Panc1 (cell line): ENCODE measurements at regions not wholly inside any gene's neighbourhood (a gene's known extent, or its start where the extent isn't known, plus 50 kb on each side); places are given as distances from the start of the nearest gene placed in this dataset.
A peak's percentile ranks its signal among the peaks of the same experiment; 100 is the strongest.

Source experiments
- ATAC-seq: fragments of 200-7000 bp; cut with Tn5 transposase; 2 replicates; pipeline ENCODE4 v1.9.1; 2020; ENCODE audit warnings: mild to moderate bottlenecking, moderate library complexity
- BruUV-seq: library from RNA; stranded (reverse); fragments of 400-500 nt; replicated peaks from 2 replicates; lab custom pipeline; 2021; lab: Mats Ljungman, UMichigan
- CTCF ChIA-PET: fragments of 300-600 bp; sonication (Branson Sonifier 250); formaldehyde crosslinking; loops from one replicate; lab custom pipeline; 2022; ENCODE audit warnings: antibody characterized with exemption; lab: Charles Lee
- POLR2A ChIA-PET: fragments of 300-600 bp; sonication (Branson Sonifier 250); formaldehyde crosslinking; loops from one replicate; lab custom pipeline; 2022; ENCODE audit warnings: antibody characterized with exemption; lab: Charles Lee
- DNase-seq: peaks from one replicate; pipeline ENCODE4 v3.0.0-alpha.2; 2010; ENCODE audit warnings: low read depth, low spot score
- H3K27ac ChIP-seq: 2 replicates; pipeline ENCODE4 v1.5.1; 2011; ENCODE audit warnings: mild to moderate bottlenecking, low read length, inconsistent platforms
- H3K27me3 ChIP-seq: fragments of 200-500 bp; sonication (Bioruptor generic); 2 replicates; pipeline ENCODE4 v1.6.0; 2014; ENCODE audit warnings: low read length, inconsistent platforms; ENCODE audit not compliant: control insufficient read depth, insufficient read depth
- H3K36me3 ChIP-seq: fragments of 200-500 bp; sonication (Bioruptor generic); 2 replicates; pipeline ENCODE4 v1.5.1; 2014; ENCODE audit warnings: inconsistent platforms, mild to moderate bottlenecking, low read length, moderate library complexity; ENCODE audit not compliant: control insufficient read depth, insufficient read depth
- H3K4me1 ChIP-seq: 2 replicates; pipeline ENCODE4 v1.5.1; 2011; ENCODE audit warnings: inconsistent platforms, mild to moderate bottlenecking, low read length, moderate library complexity; ENCODE audit not compliant: control insufficient read depth, insufficient read depth
- H3K4me3 ChIP-seq, 2 experiments: 2 replicates each; pipeline ENCODE4 v1.5.1; 2011 to 2012; ENCODE audit warnings: low read depth in 2 of 2, low read length in 2 of 2, mild to moderate bottlenecking in 2 of 2, inconsistent platforms in 1 of 2, moderate library complexity in 1 of 2
- H3K9me3 ChIP-seq: fragments of 200-500 bp; sonication (Bioruptor generic); 2 replicates; pipeline ENCODE4 v1.5.1; 2014; ENCODE audit warnings: low read depth, mild to moderate bottlenecking, inconsistent platforms, low read length, moderate library complexity; ENCODE audit not compliant: control insufficient read depth, insufficient read depth
- POLR2AphosphoS5 ChIP-seq: IDR thresholded peaks from 2 replicates; pipeline ENCODE4 v1.6.1; 2012; ENCODE audit warnings: mild to moderate bottlenecking, low read depth, low read length, moderate library complexity
- REST ChIP-seq, 2 experiments: IDR thresholded peaks; 2 replicates each; pipeline ENCODE4 v1.6.1; 2011 to 2012; ENCODE audit warnings: low read depth in 2 of 2, control low read depth in 1 of 2, low read length in 1 of 2, mild to moderate bottlenecking in 1 of 2, moderate library complexity in 1 of 2; ENCODE audit not compliant: insufficient read depth in 1 of 2
- SIN3A ChIP-seq: IDR thresholded peaks from 2 replicates; pipeline ENCODE4 v1.6.1; 2012; ENCODE audit warnings: low read depth, mild to moderate bottlenecking, low read length, moderate library complexity, borderline replicate concordance; ENCODE audit not compliant: insufficient read depth
- TCF7L2 ChIP-seq: IDR thresholded peaks from 2 replicates; pipeline ENCODE4 v1.6.1; 2011; ENCODE audit warnings: mild to moderate bottlenecking, low read depth, low read length, inconsistent platforms
- in situ Hi-C: cut with HindIII; loops from 2 replicates; pipeline ENCODE4 v1.10.0; 2016; ENCODE audit warnings: low sequenced_read_pairs, low pct_unique_long_range_greater_than_20kb
- intact Hi-C: fragments of 100-400 bp; cut with micrococcal nuclease; formaldehyde crosslinking; loops from one replicate; pipeline ENCODE4 v1.10.0; 2022; ENCODE audit not compliant: unreplicated experiment
- TF ChIP-seq, protein P1 (sequence below): fragments of 450-650 bp; IDR thresholded peaks from 2 replicates; pipeline ENCODE4 v1.5.1; 2017; ENCODE audit warnings: mild to moderate bottlenecking

DNA sequence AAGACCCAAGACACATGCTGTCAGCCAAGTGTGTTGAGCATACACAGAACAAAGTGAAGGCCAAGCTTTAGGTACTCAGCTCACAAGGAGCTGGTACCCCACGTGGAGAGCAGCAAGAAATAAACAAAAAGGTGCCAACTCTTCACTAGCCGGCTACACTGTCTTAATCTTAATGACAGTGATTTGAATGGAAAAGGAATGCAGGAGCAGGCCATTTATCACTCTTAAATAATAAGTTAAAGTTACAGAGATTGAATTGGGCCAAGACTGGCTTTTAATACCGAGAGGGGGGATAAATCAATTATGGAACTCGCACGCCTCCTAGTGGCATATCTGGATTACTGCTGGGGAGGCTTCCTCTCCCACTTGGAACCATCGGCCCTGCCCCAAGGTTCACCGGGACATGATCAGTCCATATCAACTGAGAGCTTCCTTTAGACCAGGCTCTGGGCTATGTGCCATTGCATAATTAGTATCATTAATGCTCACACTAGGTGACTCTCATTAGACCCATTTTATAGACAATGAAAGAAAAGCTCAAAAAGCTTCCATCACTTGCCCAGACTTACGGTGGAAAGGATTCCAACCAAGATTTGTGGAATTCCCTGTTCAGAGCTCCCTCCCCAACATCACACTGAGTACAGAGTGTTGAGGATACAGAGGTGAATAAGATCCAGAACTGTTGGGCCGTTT is 94.0 kb downstream of the ACTL7B start:
- DNase-seq (peak; percentile 28), ATAC-seq (peak; percentile 80)
- TF ChIP-seq, protein P1, sequence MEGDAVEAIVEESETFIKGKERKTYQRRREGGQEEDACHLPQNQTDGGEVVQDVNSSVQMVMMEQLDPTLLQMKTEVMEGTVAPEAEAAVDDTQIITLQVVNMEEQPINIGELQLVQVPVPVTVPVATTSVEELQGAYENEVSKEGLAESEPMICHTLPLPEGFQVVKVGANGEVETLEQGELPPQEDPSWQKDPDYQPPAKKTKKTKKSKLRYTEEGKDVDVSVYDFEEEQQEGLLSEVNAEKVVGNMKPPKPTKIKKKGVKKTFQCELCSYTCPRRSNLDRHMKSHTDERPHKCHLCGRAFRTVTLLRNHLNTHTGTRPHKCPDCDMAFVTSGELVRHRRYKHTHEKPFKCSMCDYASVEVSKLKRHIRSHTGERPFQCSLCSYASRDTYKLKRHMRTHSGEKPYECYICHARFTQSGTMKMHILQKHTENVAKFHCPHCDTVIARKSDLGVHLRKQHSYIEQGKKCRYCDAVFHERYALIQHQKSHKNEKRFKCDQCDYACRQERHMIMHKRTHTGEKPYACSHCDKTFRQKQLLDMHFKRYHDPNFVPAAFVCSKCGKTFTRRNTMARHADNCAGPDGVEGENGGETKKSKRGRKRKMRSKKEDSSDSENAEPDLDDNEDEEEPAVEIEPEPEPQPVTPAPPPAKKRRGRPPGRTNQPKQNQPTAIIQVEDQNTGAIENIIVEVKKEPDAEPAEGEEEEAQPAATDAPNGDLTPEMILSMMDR: peak; percentile 87
- no peak for TF ChIP-seq REST (IDR thresholded peaks at IDR 0.05; ENCODE audit: insufficient read depth in 1 of 2, low read depth in 2 of 2, low read length in 1 of 2)
- intact Hi-C loops: no loop called here
- in situ Hi-C loops: no loop called here
- H3K36me3 ChIP-seq: no peaks in the 10 kb centered on the region
- no peak overlapping the region for H3K27ac ChIP-seq
- H3K27me3 ChIP-seq: no peaks in the 10 kb centered on the region
- no TSS peak for BruUV-seq
- POLR2A ChIA-PET: no interaction called here
- no peaks in the 10 kb centered on the region for H3K4me1 ChIP-seq
- CTCF ChIA-PET: no interaction called here
- H3K4me3 ChIP-seq: no peak overlapping the region
- H3K9me3 ChIP-seq: no peaks in the 10 kb centered on the region

DNA sequence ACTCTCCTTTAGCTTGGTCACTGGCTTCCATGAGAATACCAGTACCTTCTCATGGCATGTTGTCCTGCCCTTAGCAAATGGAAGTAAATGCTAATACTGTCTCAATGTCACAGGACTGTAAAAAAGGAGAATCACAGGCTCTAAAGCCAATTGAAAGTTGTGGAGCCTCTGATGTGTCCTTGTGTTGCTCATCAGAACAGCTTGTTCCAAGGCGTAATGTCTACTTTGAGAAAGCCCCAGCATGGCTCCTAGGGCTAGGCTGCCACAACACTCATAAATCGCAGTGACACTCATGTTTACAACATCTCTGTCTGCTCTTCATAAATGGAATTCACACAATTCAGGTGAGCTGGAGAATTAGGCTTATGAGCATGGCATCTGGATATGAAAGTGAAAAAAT is 94.9 kb downstream of the ACTL7B start:
- TF ChIP-seq, protein P1: no peak
- TF ChIP-seq POLR2AphosphoS5: no peak
- Histone ChIP-seq H3K4me3 (no peak overlapping the region), H3K36me3 (no peaks in the 10 kb centered on the region), H3K9me3 (no peaks in the 10 kb centered on the region), H3K27ac (no peak overlapping the region), H3K4me1 (no peaks in the 10 kb centered on the region), H3K27me3 (no peaks in the 10 kb centered on the region)
- BruUV-seq: no TSS peak
- intact Hi-C loops (no loop called here), in situ Hi-C loops (no loop called here)
- no peak for ATAC-seq
- POLR2A ChIA-PET: no interaction called here
- CTCF ChIA-PET: no interaction called here
- DNase-seq: no peak

DNA sequence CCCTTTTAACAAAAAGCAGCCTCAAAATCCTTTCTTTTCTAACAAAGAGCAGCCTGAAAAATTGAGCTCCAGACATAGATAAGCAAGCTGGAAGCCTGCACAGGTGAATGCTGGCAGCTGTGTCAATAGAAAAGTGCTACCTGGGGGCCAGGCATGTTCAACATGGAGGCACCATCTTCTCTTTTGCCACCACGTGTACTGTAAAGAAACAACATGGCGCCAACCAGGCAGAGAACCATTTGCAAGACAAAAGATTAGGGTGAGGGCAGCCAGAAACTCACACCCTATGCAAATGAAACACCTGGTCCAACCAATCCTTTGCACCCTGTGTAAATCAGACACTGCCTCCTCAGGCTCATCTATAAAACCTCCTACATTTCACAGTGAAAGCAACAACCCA is 96.0 kb downstream of the ACTL7B start:
- in situ Hi-C loops: no loop called here

More for the DNA sequence above, 96.0 kb downstream of the ACTL7B start:
- ChIA-PET POLR2A (no interaction called here), CTCF (no interaction called here)
- no peak overlapping the region for H3K4me3 ChIP-seq
- no peaks in the 10 kb centered on the region for H3K36me3 ChIP-seq
- no peak for TF ChIP-seq REST (IDR thresholded peaks at IDR 0.05; ENCODE audit: insufficient read depth in 1 of 2, low read depth in 2 of 2, low read length in 1 of 2)
- no peak for TF ChIP-seq SIN3A
- TF ChIP-seq, protein P1: no peak
- no peak for TF ChIP-seq TCF7L2
- no peak for TF ChIP-seq POLR2AphosphoS5
- intact Hi-C loops: no loop called here
- no peak for ATAC-seq
- BruUV-seq: no TSS peak
- no peaks in the 10 kb centered on the region for H3K27me3 ChIP-seq
- H3K4me1 ChIP-seq: no peaks in the 10 kb centered on the region
- H3K9me3 ChIP-seq: no peaks in the 10 kb centered on the region
- no peak overlapping the region for H3K27ac ChIP-seq
- no peak for DNase-seq
